ENCODE measurements at regions not wholly inside any gene's neighbourhood (a gene's known extent, or its start where the extent isn't known, plus 50 kb on each side); places are given as distances from the start of the nearest gene placed in this dataset.

- Histone ChIP-seq H3K4me3 (replicated peaks in 1 of 3; ENCODE audit: insufficient read depth in 1 of 3, low read depth in 2 of 3, low read length in 3 of 3) (no peak overlapping the region), H3K27me3 (ENCODE audit: control insufficient read depth in 1 of 2, insufficient read depth in 2 of 2, low read length in 2 of 2) (peaks cover 10 to 69% of the 10 kb centered on the region in 2 experiments), H3K4me1 (ENCODE audit: insufficient read depth, low read length) (peaks cover 7% of the 10 kb centered on the region), H3K4me2 (ENCODE audit: low read depth, low read length) (no peak overlapping the region), H3K9ac (ENCODE audit: insufficient read depth, low read depth, low read length) (no peak overlapping the region), H3K9me3 (ENCODE audit: low read length) (no peaks in the 10 kb centered on the region), H3K79me2 (ENCODE audit: insufficient read depth, low read length) (no peaks in the 10 kb centered on the region), H3K27ac (ENCODE audit: extremely low read length, insufficient read depth, low read length) (no peak overlapping the region), H4K20me1 (ENCODE audit: insufficient read depth, low read length) (no peaks in the 10 kb centered on the region; the same call in 1 of the 2 replicates), H3K36me3 (replicated peaks in 1 of 2; ENCODE audit: control insufficient read depth in 1 of 2, insufficient read depth in 2 of 2, low read length in 2 of 2) (no peaks in the 10 kb centered on the region), H2AFZ (ENCODE audit: low read length) (no peak overlapping the region)
- ChIA-PET POLR2A (no interaction called here), CTCF (ENCODE audit: low intra/inter-chr PET ratio, low total read pairs) (no interaction called here)
- intact Hi-C loops (cut with micrococcal nuclease; ENCODE audit: unreplicated experiment) = no loop called here
- DNase-seq (ENCODE audit: low spot score) (no peak), FAIRE-seq (no peak), ATAC-seq (no peak)
- in situ Hi-C loops (cut with HindIII; ENCODE audit: extremely low pct_ligation_motif_present, low pct_unique_long_range_greater_than_20kb) = no loop called here
- no peak for TF ChIP-seq ZNF512B (CRISPR knock-in tag; IDR thresholded peaks at IDR 0.05; ENCODE audit: borderline replicate concordance)
- TF ChIP-seq PTBP1 (IDR thresholded peaks at IDR 0.05; ENCODE audit: low read depth, low read length, poor library complexity, severe bottlenecking) = no peak
- TF ChIP-seq RCOR2 (CRISPR knock-in tag; IDR thresholded peaks at IDR 0.05) = no peak
- no peak for TF ChIP-seq NFE2L2 (IDR thresholded peaks at IDR 0.05; ENCODE audit: low read length)
- no peak for TF ChIP-seq CEBPZ (IDR thresholded peaks at IDR 0.05; ENCODE audit: low read length)
- TF ChIP-seq TIGD3 (CRISPR knock-in tag; IDR thresholded peaks at IDR 0.05; ENCODE audit: borderline replicate concordance) = no peak
- no peak for TF ChIP-seq ZNF691 (CRISPR knock-in tag; IDR thresholded peaks at IDR 0.05; ENCODE audit: borderline replicate concordance, low read depth)
- TF ChIP-seq ZNF614 (CRISPR knock-in tag; IDR thresholded peaks at IDR 0.05; ENCODE audit: borderline replicate concordance) = no peak
- 27% methylated on average over 6 of the region's 6 CpGs for WGBS (ENCODE audit: low lambda C conversion rate)
- BruUV-seq (replicated peaks) = no TSS peak
Measured at GRCh38 chr2:128691526-128691925, 372.9 kb upstream of the HS6ST1 start.
